ENCODE measurements at regions not wholly inside any gene's neighbourhood (a gene's known extent, or its start where the extent isn't known, plus 50 kb on each side); places are given as distances from the start of the nearest gene placed in this dataset.

GRCh38 chr2:18841248-18842150 lies 252.1 kb upstream of the NT5C1B start:
- H3K27ac ChIP-seq (ENCODE audit: control insufficient read depth, insufficient read depth, low read length) = no peak overlapping the region
- no peak overlapping the region for H3K9ac ChIP-seq (ENCODE audit: control insufficient read depth, extremely low read depth, insufficient read depth, low read length)
- H3K4me3 ChIP-seq (ENCODE audit: control insufficient read depth in 2 of 3, extremely low read depth in 1 of 3, insufficient read depth in 2 of 3, low read depth in 1 of 3, low read length in 3 of 3) = no peak overlapping the region
- no peak for DNase-seq (ENCODE audit: low read depth, low spot score)
- H3K9me3 ChIP-seq (ENCODE audit: control insufficient read depth, low read depth, low read length) = no peaks in the 10 kb centered on the region
- no peaks in the 10 kb centered on the region for H3K79me2 ChIP-seq (ENCODE audit: control insufficient read depth, insufficient read depth, low read length)
- dilution Hi-C loops (cut with MboI; ENCODE audit: extremely low pct_ligation_motif_present, low sequenced_read_pairs) = no loop called here
- H3K27me3 ChIP-seq (ENCODE audit: control insufficient read depth, extremely low read depth, insufficient read depth, low read length) = no peaks in the 10 kb centered on the region
- H4K20me1 ChIP-seq (ENCODE audit: control insufficient read depth, extremely low read depth, insufficient read depth, low read length) = no peaks in the 10 kb centered on the region
- TF ChIP-seq EZH2 (IDR thresholded peaks at IDR 0.05; ENCODE audit: low read length) = no peak
- no peak for TF ChIP-seq CTCF (optimal IDR thresholded peaks at IDR 0.05 in 1 of 3, IDR thresholded peaks at IDR 0.05 in 1 of 3, conservative IDR thresholded peaks at IDR 0.05 in 1 of 3; ENCODE audit: extremely low read depth in 1 of 3, insufficient read depth in 2 of 3, low read length in 3 of 3)
- H3K9me1 ChIP-seq (ENCODE audit: control insufficient read depth, extremely low read depth, insufficient read depth, low read length) = no peaks in the 10 kb centered on the region
- no peak overlapping the region for H3K4me2 ChIP-seq (ENCODE audit: control insufficient read depth, extremely low read depth, insufficient read depth, low read depth, low read length)
- FAIRE-seq = no peak
- H3K36me3 ChIP-seq (ENCODE audit: control insufficient read depth in 2 of 2, extremely low read depth in 1 of 2, insufficient read depth in 2 of 2, low read length in 2 of 2) = no peaks in the 10 kb centered on the region
- H3K4me1 ChIP-seq (ENCODE audit: control insufficient read depth, extremely low read depth, insufficient read depth, low read length) = no peaks in the 10 kb centered on the region
- no peak overlapping the region for H2AFZ ChIP-seq (ENCODE audit: control insufficient read depth, low read length)

GRCh38 chr2:18837240-18837639 lies 247.9 kb upstream of the NT5C1B start:
- no peaks in the 10 kb centered on the region for H3K9me1 ChIP-seq (ENCODE audit: control insufficient read depth, extremely low read depth, insufficient read depth, low read length)
- H3K4me1 ChIP-seq (ENCODE audit: control insufficient read depth, extremely low read depth, insufficient read depth, low read length) = peaks cover 10% of the 10 kb centered on the region
- no peaks in the 10 kb centered on the region for H4K20me1 ChIP-seq (ENCODE audit: control insufficient read depth, extremely low read depth, insufficient read depth, low read length)
- TF ChIP-seq EZH2 (IDR thresholded peaks at IDR 0.05; ENCODE audit: low read length) (no peak), CTCF (optimal IDR thresholded peaks at IDR 0.05 in 1 of 3, IDR thresholded peaks at IDR 0.05 in 1 of 3, conservative IDR thresholded peaks at IDR 0.05 in 1 of 3; ENCODE audit: extremely low read depth in 1 of 3, insufficient read depth in 2 of 3, low read length in 3 of 3) (no peak)
- DNase-seq (ENCODE audit: low read depth, low spot score) (no peak), FAIRE-seq (no peak)
- no peaks in the 10 kb centered on the region for H3K27me3 ChIP-seq (ENCODE audit: control insufficient read depth, extremely low read depth, insufficient read depth, low read length)
- no peak overlapping the region for H3K4me3 ChIP-seq (ENCODE audit: control insufficient read depth in 2 of 3, extremely low read depth in 1 of 3, insufficient read depth in 2 of 3, low read depth in 1 of 3, low read length in 3 of 3)
- no peaks in the 10 kb centered on the region for H3K79me2 ChIP-seq (ENCODE audit: control insufficient read depth, insufficient read depth, low read length)
- no peaks in the 10 kb centered on the region for H3K36me3 ChIP-seq (ENCODE audit: control insufficient read depth in 2 of 2, extremely low read depth in 1 of 2, insufficient read depth in 2 of 2, low read length in 2 of 2)
- no peaks in the 10 kb centered on the region for H3K9me3 ChIP-seq (ENCODE audit: control insufficient read depth, low read depth, low read length)
- H2AFZ ChIP-seq (ENCODE audit: control insufficient read depth, low read length) = no peak overlapping the region
- H3K9ac ChIP-seq (ENCODE audit: control insufficient read depth, extremely low read depth, insufficient read depth, low read length) = no peak overlapping the region
- no peak overlapping the region for H3K27ac ChIP-seq (ENCODE audit: control insufficient read depth, insufficient read depth, low read length)
- dilution Hi-C loops (cut with MboI; ENCODE audit: extremely low pct_ligation_motif_present, low sequenced_read_pairs) = no loop called here
- H3K4me2 ChIP-seq (ENCODE audit: control insufficient read depth, extremely low read depth, insufficient read depth, low read depth, low read length) = no peak overlapping the region

Data from keratinocyte (primary cell).